A549 (cell line): ENCODE measurements at regions not wholly inside any gene's neighbourhood (a gene's known extent, or its start where the extent isn't known, plus 50 kb on each side); places are given as distances from the start of the nearest gene placed in this dataset.

Experiments
- ATAC-seq, 2 experiments: fragments of 200-7000 bp in 1 of 2; fragments of >200 bp in 1 of 2; cut with Nextera tagmentation in 1 of 2; cut with Tn5 transposase in 1 of 2; 3 replicates each; pipeline versions ENCODE4 v1.8.0 to v1.9.1; 2018 to 2020; ENCODE audit warnings: mild to moderate bottlenecking in 1 of 2, moderate library complexity in 1 of 2
- CTCF ChIA-PET: fragments of 300-600 bp; sonication (Branson Sonifier 250); formaldehyde crosslinking; extraction: SDS; loops from one replicate; lab custom pipeline; 2021; ENCODE audit warnings: antibody characterized with exemption, inconsistent platforms; lab: Yijun Ruan, JAX
- POLR2A ChIA-PET: fragments of 350-600 bp; formaldehyde crosslinking; extraction: SDS; loops from one replicate; lab custom pipeline; 2021; ENCODE audit warnings: antibody characterized with exemption, inconsistent platforms; lab: Yijun Ruan, JAX
- DNase-seq, 2 experiments: peaks; one replicate each; pipeline versions ENCODE4 v3.0.0 to v3.0.0-alpha.2; 2011 to 2016; ENCODE audit warnings: low read depth in 1 of 2, low spot score in 1 of 2
- FAIRE-seq: peaks from 2 replicates; lab custom pipeline; 2011; peaks lifted over from hg19 to GRCh38; lab: Jason Lieb, UNC
- H3K27ac ChIP-seq, 2 experiments: fragments of >200 bp; sonication (Bioruptor Twin); formaldehyde crosslinking; 3 replicates each; pipeline ENCODE4 v1.5.1; 2016 to 2017
- H3K4me1 ChIP-seq: fragments of >200 bp; sonication (Bioruptor Twin); formaldehyde crosslinking; 3 replicates; pipeline ENCODE4 v1.6.1; 2016
- H3K4me2 ChIP-seq: fragments of >200 bp; sonication (Bioruptor Twin); formaldehyde crosslinking; 3 replicates; pipeline ENCODE4 v1.6.1; 2016
- H3K4me3 ChIP-seq: fragments of >200 bp; sonication (Bioruptor Twin); formaldehyde crosslinking; 3 replicates; pipeline ENCODE4 v1.5.1; 2016
- H3K9me3 ChIP-seq: fragments of >200 bp; sonication (Bioruptor Twin); formaldehyde crosslinking; 3 replicates; pipeline ENCODE4 v1.6.1; 2016
- BCL3 ChIP-seq: fragments of >200 bp; sonication (Bioruptor Twin); formaldehyde crosslinking; IDR thresholded peaks from 3 replicates; pipeline ENCODE4 v1.6.1; 2016
- CBX2 ChIP-seq: fragments of 200-600 bp; sonication (generic); IDR thresholded peaks from 2 replicates; pipeline ENCODE4 v1.6.1; 2016; ENCODE audit warnings: low read depth, mild to moderate bottlenecking, borderline replicate concordance
- CEBPB ChIP-seq, 2 experiments: fragments of >200 bp in 1 of 2; sonication (Bioruptor Twin) in 1 of 2; formaldehyde crosslinking in 1 of 2; IDR thresholded peaks; 2 replicates each; pipeline ENCODE4 v1.6.1; 2012 to 2016
- CHD2 ChIP-seq: fragments of 150-350 bp; IDR thresholded peaks from 2 replicates; pipeline ENCODE4 v1.6.1; 2014; ENCODE audit warnings: low read length; ENCODE audit not compliant: partially characterized antibody
- CTCF ChIP-seq: fragments of >200 bp; sonication (Bioruptor Twin); formaldehyde crosslinking; IDR thresholded peaks from 3 replicates; pipeline ENCODE4 v1.5.1; 2016
- HOXA7 ChIP-seq: fragments of 250-450 bp; sonication (Bioruptor Pico); IDR thresholded peaks from 2 replicates; pipeline ENCODE4 v1.5.0; 2020; ENCODE audit warnings: mild to moderate bottlenecking, moderate library complexity
- JUNB ChIP-seq: fragments of >200 bp; sonication (Bioruptor Twin); formaldehyde crosslinking; IDR thresholded peaks from 2 replicates; pipeline ENCODE4 v1.6.1; 2016
- MAX ChIP-seq: IDR thresholded peaks from 2 replicates; pipeline ENCODE4 v1.6.1; 2012
- MAZ ChIP-seq: fragments of 150-350 bp; IDR thresholded peaks from 2 replicates; pipeline ENCODE4 v1.6.1; 2014; ENCODE audit warnings: antibody characterized with exemption, low read depth, low read length, borderline replicate concordance
- NR3C1 ChIP-seq: fragments of >200 bp; sonication (Bioruptor Twin); formaldehyde crosslinking; IDR thresholded peaks from 3 replicates; pipeline ENCODE4 v1.6.1; 2017
- POLR2AphosphoS2 ChIP-seq: conservative IDR thresholded peaks from 2 replicates; pipeline ENCODE4 v1.6.1; 2012; ENCODE audit warnings: low read length, improper control_type of control experiment, inconsistent platforms
- RFX5 ChIP-seq: fragments of 450-650 bp; IDR thresholded peaks from 2 replicates; pipeline ENCODE4 v1.7.1; 2014; ENCODE audit warnings: antibody characterized with exemption, mild to moderate bottlenecking, moderate library complexity
- RNF2 ChIP-seq: fragments of 200-600 bp; sonication (generic); IDR thresholded peaks from 2 replicates; pipeline ENCODE4 v1.6.1; 2016; ENCODE audit warnings: low read depth, mild to moderate bottlenecking, antibody characterized with exemption, moderate library complexity, borderline replicate concordance
- WGBS: methylation state at CpG from one replicate; pipeline ENCODE4 v1.1.6; 2017; ENCODE audit errors: missing lambda C conversion rate; 5-methylcytosine and 5-hydroxymethylcytosine counted together

GRCh38 chr1:214224611-214225354, 56.2 kb upstream of the SMYD2 start:
- POLR2A ChIA-PET: no interaction called here
- no peaks in the 10 kb centered on the region for H3K9me3 ChIP-seq
- no peak overlapping the region for H3K4me3 ChIP-seq
- CTCF ChIA-PET: interaction anchor here (1.0 to 3.2 kb wide), 6 partner anchors 10 to 108 kb away, joined by 3 to 12 read pairs (median 6); no protein-coding TSS in a partner anchor
- peaks cover 12% of the 10 kb centered on the region for H3K4me1 ChIP-seq
- no peak overlapping the region for H3K4me2 ChIP-seq
- ATAC-seq: no peak
- 83% methylated on average over 24 of the region's 24 CpGs for WGBS
- FAIRE-seq: no peak
- no peak for DNase-seq
- no peak overlapping the region for H3K27ac ChIP-seq
- TF ChIP-seq CTCF (no peak), JUNB (no peak)

- no peak for TF ChIP-seq NR3C1
- no peak for TF ChIP-seq RNF2
- TF ChIP-seq CBX2: no peak
- TF ChIP-seq JUNB: no peak
- TF ChIP-seq RFX5: no peak
- TF ChIP-seq MAX: no peak
- TF ChIP-seq MAZ: no peak
- TF ChIP-seq, all 56 proteins: peak for 0
- ChIA-PET POLR2A (no interaction called here), CTCF (interaction anchor here (4.6 kb wide), 1 partner anchor 99 kb away, joined by 16 read pairs; no protein-coding TSS in a partner anchor)
- Histone ChIP-seq H3K4me1 (no peaks in the 10 kb centered on the region), H3K4me2 (no peak overlapping the region), H3K9me3 (no peaks in the 10 kb centered on the region), H3K27ac (no peak overlapping the region), H3K4me3 (no peak overlapping the region)
- no peak for ATAC-seq
- 76% methylated on average over 3 of the region's 3 CpGs for WGBS
- no peak for DNase-seq
- FAIRE-seq: no peak
Measured at GRCh38 chr1:214228976-214229375, 52.0 kb upstream of the SMYD2 start.

GRCh38 chr1:214229736-214230135, 51.2 kb upstream of the SMYD2 start:
- DNase-seq (no peak), ATAC-seq (peak; percentile 43 to 68; a peak in 3 of 6 replicates), FAIRE-seq (no peak)
- H3K4me1 ChIP-seq: no peaks in the 10 kb centered on the region
- ChIA-PET CTCF (interaction anchor here (0.5 to 4.6 kb wide), 6 partner anchors 16 to 408 kb away, joined by 3 to 19 read pairs (median 6); no protein-coding TSS in a partner anchor), POLR2A (no interaction called here)
- H3K4me3 ChIP-seq: no peak overlapping the region
- WGBS: 82% methylated on average over 4 of the region's 4 CpGs
- H3K4me2 ChIP-seq: no peak overlapping the region
- TF ChIP-seq POLR2AphosphoS2 (no peak), CHD2 (no peak), BCL3 (no peak), CEBPB (IDR thresholded peaks at IDR 0.05) (no peak), HOXA7 (CRISPR knock-in tag) (no peak)
- no peaks in the 10 kb centered on the region for H3K9me3 ChIP-seq
- no peak overlapping the region for H3K27ac ChIP-seq
